ENCODE measurements at regions not wholly inside any gene's neighbourhood (a gene's known extent, or its start where the extent isn't known, plus 50 kb on each side); places are given as distances from the start of the nearest gene placed in this dataset.

- FAIRE-seq = no peak
- Histone ChIP-seq H3K79me1 (ENCODE audit: low read depth, low read length) (peaks cover 4% of the 10 kb centered on the region), H3K4me2 (ENCODE audit: insufficient read depth in 1 of 2, low read depth in 2 of 2, low read length in 2 of 2) (no peak overlapping the region), H4K91ac (replicated peaks; ENCODE audit: insufficient read length, low read length) (no peak overlapping the region), H2AFZ (ENCODE audit: low read length) (no peak overlapping the region), H3K14ac (ENCODE audit: insufficient read length) (no peak overlapping the region), H4K5ac (ENCODE audit: insufficient read length, low read depth, low read length) (no peak overlapping the region), H4K8ac (ENCODE audit: extremely low read depth, insufficient read depth, low read length) (no peak overlapping the region), H2AK5ac (ENCODE audit: low read depth, low read length) (no peak overlapping the region), H3K9me3 (ENCODE audit: insufficient read depth in 2 of 2, low read depth in 1 of 2, low read length in 1 of 2) (no peaks in the 10 kb centered on the region), H2BK20ac (ENCODE audit: low read length) (no peak overlapping the region), H3K9ac (replicated peaks in 1 of 4; ENCODE audit: extremely low read depth in 1 of 4, low read depth in 3 of 4, low read length in 3 of 4) (no peak overlapping the region), H3K27ac (ENCODE audit: low read depth, low read length) (0 out of 2 replicates have a peak overlapping the region, but pooled peaks have one; percentile 47), H2BK120ac (replicated peaks; ENCODE audit: low read depth, low read length) (no peak overlapping the region), H3K23ac (ENCODE audit: insufficient read length) (no peak overlapping the region), H2BK15ac (ENCODE audit: low read length) (no peak overlapping the region), H3K23me2 (ENCODE audit: low read depth, low read length) (no peaks in the 10 kb centered on the region), H3K18ac (ENCODE audit: extremely low read depth, low read length) (no peak overlapping the region), H2BK12ac (ENCODE audit: low read depth, low read length) (no peak overlapping the region), H3K4me1 (replicated peaks in 1 of 4; ENCODE audit: control insufficient read depth in 3 of 4, insufficient read depth in 4 of 4, low read length in 3 of 4) (no peaks in the 10 kb centered on the region; a peak in 1 of 7 replicates), H3K4ac (replicated peaks; ENCODE audit: insufficient read length, low read depth, low read length) (no peak overlapping the region), H3K79me2 (ENCODE audit: control insufficient read depth in 1 of 2, insufficient read depth in 2 of 2, low read length in 2 of 2) (peaks cover 0 to 64% of the 10 kb centered on the region in 2 experiments; a peak in 2 of 4 replicates), H3K56ac (replicated peaks; ENCODE audit: insufficient read length, low read depth, low read length) (no peak overlapping the region), H4K20me1 (replicated peaks in 1 of 2; ENCODE audit: control insufficient read depth in 1 of 2, insufficient read depth in 2 of 2, low read length in 2 of 2) (no peaks in the 10 kb centered on the region), H3K36me3 (ENCODE audit: control insufficient read depth in 2 of 4, insufficient read depth in 4 of 4, low read length in 3 of 4) (no peaks in the 10 kb centered on the region), H3K27me3 (replicated peaks in 1 of 4; ENCODE audit: control insufficient read depth in 3 of 4, extremely low read depth in 1 of 4, insufficient read depth in 3 of 4, low read length in 3 of 4) (no peaks in the 10 kb centered on the region), H2BK5ac (ENCODE audit: low read depth, low read length) (no peak overlapping the region), H3K4me3 (ENCODE audit: extremely low read depth in 1 of 4, insufficient read depth in 2 of 4, low read depth in 3 of 4, low read length in 4 of 4) (no peak overlapping the region)
- 89% methylated on average over 8 of the region's 8 CpGs; no CpG with 5 or more reads in 1 of the 2 experiments for WGBS, 2 experiments (ENCODE audit: extremely low coverage in 1 of 2, insufficient coverage in 1 of 2, insufficient read length in 1 of 2, insufficient replicate concordance in 2 of 2, low coverage in 1 of 2, low lambda C conversion rate in 2 of 2, missing lambda C conversion rate in 1 of 2)
- CTCF ChIA-PET (ENCODE audit: partially characterized antibody) = interaction anchor here (0.7 to 5.3 kb wide), 6 partner anchors 9 to 81 kb away, joined by 3 to 25 read pairs (median 3); a partner anchor contains a TSS
- POLR2A ChIA-PET (ENCODE audit: partially characterized antibody) = interaction anchor here (0.6 to 1.1 kb wide), 2 partner anchors 14 to 49 kb away, joined by 3 to 4 read pairs; no protein-coding TSS in a partner anchor
- DNase-seq (ENCODE audit: low read depth in 1 of 2, low spot score in 2 of 2) = no peak
- TF ChIP-seq PHF8 (conservative IDR thresholded peaks at IDR 0.05; ENCODE audit: low read depth, low read length) = no peak
- no peak for TF ChIP-seq EZH2 (IDR thresholded peaks at IDR 0.05; ENCODE audit: low read depth, low read length, severe bottlenecking)
- no peak for TF ChIP-seq GABPA (IDR thresholded peaks at IDR 0.05; ENCODE audit: borderline replicate concordance, insufficient read depth, low read length)
Measured at GRCh38 chr18:46199515-46200147, 95.4 kb downstream of the HAUS1 start.

Measured in H1 (cell line).